ENCODE measurements at regions not wholly inside any gene's neighbourhood (a gene's known extent, or its start where the extent isn't known, plus 50 kb on each side); places are given as distances from the start of the nearest gene placed in this dataset.

DNA sequence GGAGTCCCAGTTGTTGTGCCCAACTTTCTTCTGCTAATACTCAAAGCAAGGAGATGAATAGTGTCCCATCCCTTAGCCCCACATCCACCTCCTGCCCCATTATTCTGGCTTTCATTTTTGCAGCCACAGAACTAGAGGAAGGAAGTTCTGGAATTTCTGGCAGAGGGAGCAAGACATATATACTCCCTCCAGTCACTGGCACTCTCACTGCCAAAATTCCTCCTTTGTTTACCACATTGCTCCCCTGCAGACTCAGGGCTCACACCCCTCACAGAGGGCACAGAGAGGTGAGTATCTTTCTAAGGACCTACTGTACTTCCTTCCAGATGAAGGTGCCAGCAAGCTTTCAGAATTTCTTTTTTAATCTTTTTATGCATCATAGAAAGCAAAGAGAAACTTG is 168.0 kb upstream of the ID4 start:
- H3K9me2 ChIP-seq (ENCODE audit: insufficient read depth): no peaks in the 10 kb centered on the region
- no peaks in the 10 kb centered on the region for H3K79me2 ChIP-seq (ENCODE audit: insufficient read depth, low read length)
- BruUV-seq (replicated peaks): no TSS peak
- H3K4me1 ChIP-seq (ENCODE audit: control insufficient read depth in 1 of 2, insufficient read depth in 2 of 2, low read length in 2 of 2): no peaks in the 10 kb centered on the region
- H3K9me3 ChIP-seq (ENCODE audit: control insufficient read depth in 1 of 2, insufficient read depth in 1 of 2, low read depth in 1 of 2, low read length in 2 of 2): no peaks in the 10 kb centered on the region
- CTCF ChIA-PET: no interaction called here
- intact Hi-C loops (cut with micrococcal nuclease): no loop called here
- no peak for ATAC-seq
- TF ChIP-seq CEBPB (IDR thresholded peaks at IDR 0.05; ENCODE audit: low read depth) (no peak), RAD21 (IDR thresholded peaks at IDR 0.05; ENCODE audit: low read depth) (no peak), TCF7L2 (IDR thresholded peaks at IDR 0.05; ENCODE audit: borderline replicate concordance, extremely low read depth, insufficient read depth, insufficient read length) (no peak), CBX3 (IDR thresholded peaks at IDR 0.05; ENCODE audit: low read depth) (no peak), SIN3A (IDR thresholded peaks at IDR 0.05; ENCODE audit: low read depth) (no peak), MAX (IDR thresholded peaks at IDR 0.05) (no peak)
- H3K27me3 ChIP-seq (ENCODE audit: insufficient read depth, low read length): no peaks in the 10 kb centered on the region
- RAD21 ChIA-PET (ENCODE audit: low non-redundant PET in 1 of 2, low total read pairs in 2 of 2, uncharacterized antibody in 2 of 2, unreplicated experiment in 2 of 2): no interaction called here
- no peak overlapping the region for H3K4me3 ChIP-seq (replicated peaks in 1 of 2; ENCODE audit: low read depth in 1 of 2, low read length in 2 of 2)
- H3K27ac ChIP-seq (ENCODE audit: low read depth, low read length): no peak overlapping the region
- H2AFZ ChIP-seq (ENCODE audit: low read depth, low read length, poor library complexity, severe bottlenecking): no peak overlapping the region
- no peak for DNase-seq (ENCODE audit: low read depth, low spot score)
- H3K36me3 ChIP-seq (ENCODE audit: control insufficient read depth in 1 of 2, insufficient read depth in 2 of 2, low read length in 2 of 2): no peaks in the 10 kb centered on the region
- POLR2A ChIA-PET: no interaction called here
- H3K9ac ChIP-seq (ENCODE audit: low read length): no peak overlapping the region
- H4K20me1 ChIP-seq (ENCODE audit: insufficient read depth): no peaks in the 10 kb centered on the region
- H3K4me2 ChIP-seq (ENCODE audit: low read length): no peak overlapping the region

DNA sequence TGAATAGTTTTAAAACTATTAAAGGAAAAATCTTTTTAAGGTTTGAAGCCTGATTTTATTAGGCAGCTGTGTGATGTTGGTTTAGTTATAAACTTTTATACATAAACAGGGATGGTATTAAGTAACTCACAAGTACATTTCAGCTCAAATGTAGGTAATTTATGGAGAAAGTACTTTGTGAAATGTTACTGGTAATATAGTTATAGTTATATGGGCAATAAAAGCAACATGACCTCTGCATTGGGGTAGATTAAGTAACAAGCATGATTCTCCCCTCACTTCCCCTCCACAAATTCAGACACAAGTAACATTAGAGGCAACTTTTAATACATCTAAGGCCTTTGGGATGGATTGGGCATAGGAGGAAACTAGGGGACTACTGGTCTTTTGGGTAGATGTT is 154.3 kb upstream of the ID4 start:
- Histone ChIP-seq H3K4me3 (replicated peaks in 1 of 2; ENCODE audit: low read depth in 1 of 2, low read length in 2 of 2) (no peak overlapping the region), H3K9ac (ENCODE audit: low read length) (no peak overlapping the region), H3K9me2 (ENCODE audit: insufficient read depth) (no peaks in the 10 kb centered on the region), H3K4me1 (ENCODE audit: control insufficient read depth in 1 of 2, insufficient read depth in 2 of 2, low read length in 2 of 2) (no peaks in the 10 kb centered on the region), H3K36me3 (ENCODE audit: control insufficient read depth in 1 of 2, insufficient read depth in 2 of 2, low read length in 2 of 2) (no peaks in the 10 kb centered on the region), H3K27ac (ENCODE audit: low read depth, low read length) (no peak overlapping the region), H2AFZ (ENCODE audit: low read depth, low read length, poor library complexity, severe bottlenecking) (no peak overlapping the region), H3K9me3 (ENCODE audit: control insufficient read depth in 1 of 2, insufficient read depth in 1 of 2, low read depth in 1 of 2, low read length in 2 of 2) (no peaks in the 10 kb centered on the region), H4K20me1 (ENCODE audit: insufficient read depth) (no peaks in the 10 kb centered on the region), H3K79me2 (ENCODE audit: insufficient read depth, low read length) (no peaks in the 10 kb centered on the region), H3K4me2 (ENCODE audit: low read length) (no peak overlapping the region), H3K27me3 (ENCODE audit: insufficient read depth, low read length) (no peaks in the 10 kb centered on the region)
- ChIA-PET POLR2A (no interaction called here), RAD21 (ENCODE audit: low non-redundant PET in 1 of 2, low total read pairs in 2 of 2, uncharacterized antibody in 2 of 2, unreplicated experiment in 2 of 2) (no interaction called here), CTCF (interaction anchor here (1.2 kb wide), 1 partner anchor 658 kb away, joined by 3 read pairs; no protein-coding TSS in a partner anchor)
- intact Hi-C loops (cut with micrococcal nuclease): no loop called here
- no peak for DNase-seq (ENCODE audit: low read depth, low spot score)
- TF ChIP-seq TCF7L2 (IDR thresholded peaks at IDR 0.05; ENCODE audit: borderline replicate concordance, extremely low read depth, insufficient read depth, insufficient read length) (no peak), EGR1 (IDR thresholded peaks at IDR 0.05; ENCODE audit: low read depth) (no peak), SRF (IDR thresholded peaks at IDR 0.05; ENCODE audit: low read depth) (no peak), CTCF (IDR thresholded peaks at IDR 0.05 in 2 of 3, conservative IDR thresholded peaks at IDR 0.05 in 1 of 3; ENCODE audit: borderline replicate concordance in 1 of 3, insufficient read depth in 1 of 3, low read depth in 2 of 3, low read length in 2 of 3) (no peak), ZNF274 (IDR thresholded peaks at IDR 0.05; ENCODE audit: low read depth, low read length) (no peak), CBX3 (IDR thresholded peaks at IDR 0.05; ENCODE audit: low read depth) (no peak)
- no TSS peak for BruUV-seq (replicated peaks)
- ATAC-seq: no peak
